HG02798 (cell line): ENCODE measurements at regions not wholly inside any gene's neighbourhood (a gene's known extent, or its start where the extent isn't known, plus 50 kb on each side); places are given as distances from the start of the nearest gene placed in this dataset.
"Not testable (repeated sequence)": the region's sequence is repeated elsewhere in the genome, so short reads cannot be mapped to it uniquely, and the experiment has no call there.

Experiments
- ATAC-seq: cut with Tn5 transposase; IDR thresholded peaks from one replicate; pipeline ENCODE4 v1.9.1; 2021; ENCODE audit warnings: mild to moderate bottlenecking; ENCODE audit not compliant: unreplicated experiment, poor library complexity

GRCh38 chr9:65397763-65398719 lies 113.0 kb upstream of the FOXD4L5 start:
- ATAC-seq = not testable (repeated sequence)

DNA sequence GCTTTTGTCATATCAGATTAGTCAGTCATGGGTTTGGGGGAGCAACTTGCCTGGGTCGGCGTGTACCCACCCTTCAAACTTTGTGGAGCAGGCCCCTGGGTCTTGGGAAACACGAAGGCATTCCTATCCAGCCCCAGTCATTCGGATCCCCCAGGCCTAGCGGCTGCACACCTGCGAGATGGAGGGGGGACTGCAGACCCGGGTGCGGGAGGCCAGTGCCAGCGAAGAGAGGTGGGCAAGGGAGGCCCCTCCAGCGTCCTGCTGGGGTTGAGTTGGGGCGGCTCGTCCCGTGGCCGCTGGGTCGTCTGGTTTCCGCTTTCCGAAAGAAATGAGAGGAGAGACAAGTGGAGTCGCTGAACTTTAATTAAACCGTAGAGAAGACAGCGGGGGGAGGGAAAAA lies 112.2 kb upstream of the FOXD4L5 start:
- ATAC-seq = not testable (repeated sequence)

- not testable (repeated sequence) for ATAC-seq
Measured at GRCh38 chr9:65396601-65397000, 111.6 kb upstream of the FOXD4L5 start.

GRCh38 chr9:65395789-65396188 lies 110.8 kb upstream of the FOXD4L5 start:
- ATAC-seq = not testable (repeated sequence)

- ATAC-seq = not testable (repeated sequence)
Measured at GRCh38 chr9:65395121-65395520, 110.1 kb upstream of the FOXD4L5 start.

DNA sequence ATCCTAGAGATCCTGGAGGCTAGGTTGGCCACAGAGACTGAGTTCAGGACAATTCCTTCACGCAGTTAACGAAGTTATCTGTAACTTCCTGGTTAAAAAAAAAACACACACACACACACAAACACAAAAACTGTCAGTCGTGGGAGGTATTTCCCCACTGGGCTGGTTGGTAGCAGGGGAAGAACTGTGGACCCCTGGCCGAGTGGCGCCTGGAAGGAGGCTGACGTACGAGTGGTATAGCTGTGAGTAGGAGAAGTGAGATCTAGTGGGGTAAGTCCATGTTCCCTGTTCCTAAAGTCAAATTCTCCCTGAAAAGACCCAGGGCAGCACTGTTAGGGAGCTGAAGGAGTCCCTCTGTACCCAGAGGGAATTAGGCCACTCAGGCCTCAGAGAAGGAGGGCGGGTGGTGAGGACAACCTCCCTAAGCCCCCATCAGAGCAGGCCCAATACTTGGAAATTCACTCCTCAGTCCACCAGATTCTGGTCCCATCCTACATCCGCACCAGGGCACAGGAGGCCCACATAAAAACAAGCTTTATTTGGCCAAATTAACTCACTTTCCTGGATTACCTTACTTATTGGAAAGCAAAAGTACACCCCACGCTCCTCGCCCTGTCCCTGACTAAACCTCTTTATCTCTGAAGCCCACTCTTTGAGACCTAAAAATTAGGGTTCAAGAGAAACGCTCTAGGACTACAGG lies 108.3 kb upstream of the FOXD4L5 start:
- not testable (repeated sequence) for ATAC-seq

- ATAC-seq = not testable (repeated sequence)
Measured at GRCh38 chr9:65392611-65393010, 107.6 kb upstream of the FOXD4L5 start.

- ATAC-seq = not testable (repeated sequence)
Measured at GRCh38 chr9:65389710-65390109, 104.7 kb upstream of the FOXD4L5 start.

- not testable (repeated sequence) for ATAC-seq
Measured at GRCh38 chr9:65389216-65389615, 104.2 kb upstream of the FOXD4L5 start.

- peak; percentile 92 for ATAC-seq
Measured at GRCh38 chr9:65386699-65387098, 101.7 kb upstream of the FOXD4L5 start.

DNA sequence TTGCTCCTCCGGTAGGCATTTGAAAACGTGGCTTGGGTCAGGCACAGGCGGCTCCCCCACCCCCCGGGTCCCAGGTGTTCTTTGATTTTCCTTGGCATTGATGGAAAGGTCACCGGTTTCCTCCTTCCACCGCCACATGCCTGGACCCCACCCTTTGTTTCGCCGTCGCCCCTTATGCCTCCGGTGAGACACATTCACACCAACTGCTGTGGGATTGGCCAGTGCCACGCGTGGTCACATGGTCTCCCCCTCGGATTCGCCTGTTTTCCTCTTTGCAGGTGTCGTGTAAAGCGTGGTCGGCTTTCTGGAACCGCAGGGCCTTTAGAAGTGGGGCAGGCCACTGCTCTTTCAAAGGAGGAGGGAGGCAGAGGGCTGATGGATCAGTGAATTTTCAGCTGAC lies 101.2 kb upstream of the FOXD4L5 start:
- not testable (repeated sequence) for ATAC-seq

GRCh38 chr9:65385655-65386024 lies 100.6 kb upstream of the FOXD4L5 start:
- ATAC-seq = not testable (repeated sequence)

- not testable (repeated sequence) for ATAC-seq
Measured at GRCh38 chr9:65384759-65385654, 100.0 kb upstream of the FOXD4L5 start.

- ATAC-seq = not testable (repeated sequence)
Measured at GRCh38 chr9:65384066-65384465, 99.1 kb upstream of the FOXD4L5 start.

DNA sequence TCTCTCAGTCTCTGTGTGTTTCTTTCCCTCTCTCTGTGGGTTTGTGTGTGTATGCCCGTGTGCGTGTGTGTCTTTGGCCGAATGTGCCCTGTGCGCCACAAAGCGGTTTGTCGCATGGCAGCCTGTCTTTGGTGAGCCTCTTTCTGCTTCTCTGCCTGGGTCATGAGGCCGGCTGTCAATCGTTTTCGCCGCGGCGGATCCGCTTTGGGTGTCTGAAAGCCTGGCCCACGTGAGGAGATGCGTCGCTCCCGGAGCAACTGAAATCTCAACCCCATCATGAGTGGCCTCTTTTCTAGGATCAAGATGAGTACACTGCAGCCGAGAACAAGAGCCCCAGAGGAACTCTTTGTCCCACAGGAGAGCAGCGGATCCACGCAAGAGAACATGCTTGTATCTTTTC lies 98.6 kb upstream of the FOXD4L5 start:
- ATAC-seq = not testable (repeated sequence)

DNA sequence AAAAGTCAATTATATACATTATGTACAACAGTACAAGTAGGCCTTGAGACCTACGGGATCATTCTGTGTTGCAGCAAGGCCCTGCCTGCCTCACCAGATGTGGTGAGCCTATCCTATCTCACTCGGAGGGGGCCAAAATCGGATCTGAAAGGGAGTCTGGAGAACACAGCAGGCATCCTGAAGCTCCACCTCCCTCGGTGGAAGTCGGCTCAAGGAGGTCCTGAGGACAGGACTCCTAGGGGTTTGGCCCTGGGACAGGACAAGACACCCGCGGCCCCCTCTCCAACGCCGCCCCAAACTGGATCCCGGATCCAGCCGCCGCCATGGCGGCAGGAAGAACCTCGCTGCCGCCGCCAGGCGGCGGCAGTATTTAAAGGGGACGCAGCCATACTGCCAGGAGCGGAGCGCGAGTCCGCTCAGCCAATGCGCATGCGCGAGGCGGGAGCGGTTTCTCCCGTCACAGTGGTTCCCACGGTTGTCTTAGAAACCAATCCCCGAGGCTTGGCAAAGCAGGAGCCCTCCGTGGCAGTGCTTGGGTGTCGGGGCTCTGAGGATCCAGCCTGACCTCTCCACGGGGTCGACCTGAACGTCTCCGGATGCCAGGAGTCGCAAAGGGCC lies 97.8 kb upstream of the FOXD4L5 start:
- not testable (repeated sequence) for ATAC-seq
